22Rv1 (cell line): ENCODE measurements at regions not wholly inside any gene's neighbourhood (a gene's known extent, or its start where the extent isn't known, plus 50 kb on each side); places are given as distances from the start of the nearest gene placed in this dataset.

Experiments
- ZFX ChIP-seq: fragments of 450-650 bp; IDR thresholded peaks from 2 replicates; pipeline ENCODE4 v1.6.1; 2017; ENCODE audit warnings: antibody characterized with exemption, borderline replicate concordance
- TF ChIP-seq, protein P1 (sequence below): fragments of 450-650 bp; IDR thresholded peaks from 2 replicates; pipeline ENCODE4 v1.5.1; 2017; ENCODE audit warnings: mild to moderate bottlenecking

GRCh38 chr10:55989188-55989587 lies 371.9 kb downstream of the ZWINT start:
- TF ChIP-seq, protein P1, sequence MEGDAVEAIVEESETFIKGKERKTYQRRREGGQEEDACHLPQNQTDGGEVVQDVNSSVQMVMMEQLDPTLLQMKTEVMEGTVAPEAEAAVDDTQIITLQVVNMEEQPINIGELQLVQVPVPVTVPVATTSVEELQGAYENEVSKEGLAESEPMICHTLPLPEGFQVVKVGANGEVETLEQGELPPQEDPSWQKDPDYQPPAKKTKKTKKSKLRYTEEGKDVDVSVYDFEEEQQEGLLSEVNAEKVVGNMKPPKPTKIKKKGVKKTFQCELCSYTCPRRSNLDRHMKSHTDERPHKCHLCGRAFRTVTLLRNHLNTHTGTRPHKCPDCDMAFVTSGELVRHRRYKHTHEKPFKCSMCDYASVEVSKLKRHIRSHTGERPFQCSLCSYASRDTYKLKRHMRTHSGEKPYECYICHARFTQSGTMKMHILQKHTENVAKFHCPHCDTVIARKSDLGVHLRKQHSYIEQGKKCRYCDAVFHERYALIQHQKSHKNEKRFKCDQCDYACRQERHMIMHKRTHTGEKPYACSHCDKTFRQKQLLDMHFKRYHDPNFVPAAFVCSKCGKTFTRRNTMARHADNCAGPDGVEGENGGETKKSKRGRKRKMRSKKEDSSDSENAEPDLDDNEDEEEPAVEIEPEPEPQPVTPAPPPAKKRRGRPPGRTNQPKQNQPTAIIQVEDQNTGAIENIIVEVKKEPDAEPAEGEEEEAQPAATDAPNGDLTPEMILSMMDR, result peak; percentile 36; the same call in 1 of the 2 replicates
- no peak for TF ChIP-seq ZFX
